ENCODE measurements at regions not wholly inside any gene's neighbourhood (a gene's known extent, or its start where the extent isn't known, plus 50 kb on each side); places are given as distances from the start of the nearest gene placed in this dataset.
A peak's percentile ranks its signal among the peaks of the same experiment; 100 is the strongest.
"Not testable (repeated sequence)": the region's sequence is repeated elsewhere in the genome, so short reads cannot be mapped to it uniquely, and the experiment has no call there.

DNA sequence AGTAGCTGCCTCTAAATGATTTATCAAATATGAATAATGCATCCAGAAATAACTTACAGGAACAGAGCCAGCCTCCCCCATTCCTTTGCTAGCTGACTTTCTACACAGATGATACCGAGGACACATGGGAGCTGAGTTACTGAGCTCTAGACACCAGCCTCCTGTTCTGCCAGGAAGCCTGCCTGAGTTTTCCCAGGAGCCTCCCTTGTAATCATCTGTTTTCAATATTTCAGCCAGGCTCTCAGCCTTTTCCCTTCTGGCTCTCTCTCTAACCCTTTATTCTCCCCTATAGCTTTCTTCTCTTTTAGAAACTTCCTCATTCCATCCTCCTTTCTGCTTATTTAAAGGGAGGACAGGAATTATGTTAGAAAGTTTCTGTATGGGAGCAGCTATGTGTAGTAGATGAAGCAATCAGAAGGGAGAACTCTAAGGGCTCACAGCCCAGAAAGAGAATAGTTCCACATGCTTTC, 911.6 kb downstream of the TDRD15 start:
- ATAC-seq (no peak), DNase-seq (ENCODE audit: low spot score) (no peak)

DNA sequence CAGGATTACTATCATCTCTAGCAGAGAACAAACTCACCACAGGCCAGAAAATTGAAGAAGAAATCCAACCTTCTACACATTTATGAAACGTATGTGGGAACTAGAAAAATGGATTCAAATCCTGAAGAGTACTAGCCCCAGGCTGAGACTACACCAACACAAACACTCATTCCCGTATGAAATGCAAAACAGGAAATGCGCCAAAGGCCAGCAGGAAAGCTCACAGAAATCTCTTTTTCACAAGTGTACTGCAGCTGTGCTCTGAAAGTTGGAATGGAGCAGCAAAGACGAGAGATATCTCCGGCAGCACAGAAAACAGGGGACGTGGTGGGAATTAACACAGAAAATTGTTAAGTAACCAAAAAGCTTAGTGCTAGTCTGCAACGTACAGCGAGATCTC, 913.5 kb downstream of the TDRD15 start:
- no peak for DNase-seq (ENCODE audit: low spot score)
- ATAC-seq = no peak

- ATAC-seq (no peak), DNase-seq (ENCODE audit: low spot score) (no peak)
Observed at GRCh38 chr2:22043784-22044183, 920.0 kb downstream of the TDRD15 start.

- ATAC-seq (peak; percentile 99), DNase-seq (ENCODE audit: low spot score) (peak; percentile 53)
Observed at GRCh38 chr2:22055784-22056620, 932.2 kb downstream of the TDRD15 start.

- ATAC-seq (no peak), DNase-seq (ENCODE audit: low spot score) (no peak)
Observed at GRCh38 chr2:22056621-22057132, 932.9 kb downstream of the TDRD15 start.

DNA sequence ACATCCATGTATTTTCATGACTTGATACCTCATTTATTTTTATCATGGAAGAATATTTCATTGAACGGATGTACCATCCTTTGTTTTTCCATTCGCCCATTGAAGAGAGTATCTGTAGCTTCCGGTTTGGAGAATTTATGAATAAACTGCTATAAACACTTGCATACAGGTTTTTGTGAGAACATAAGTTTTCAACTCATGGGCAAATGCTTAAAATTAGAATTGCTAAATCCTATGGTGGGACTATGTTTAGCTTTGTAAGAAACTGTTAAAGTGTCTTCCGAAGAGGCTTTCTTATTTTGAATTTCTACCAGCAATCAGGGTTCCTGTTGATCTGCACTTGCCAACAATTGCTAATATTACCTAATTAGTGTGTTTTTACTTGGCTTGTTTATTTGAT, 938.9 kb downstream of the TDRD15 start:
- no peak for ATAC-seq

GRCh38 chr2:22076454-22076853, 952.7 kb downstream of the TDRD15 start:
- no peak for DNase-seq (ENCODE audit: low spot score)
- no peak for ATAC-seq

More for the DNA sequence above, 938.9 kb downstream of the TDRD15 start:
- no peak for DNase-seq (ENCODE audit: low spot score)

DNA sequence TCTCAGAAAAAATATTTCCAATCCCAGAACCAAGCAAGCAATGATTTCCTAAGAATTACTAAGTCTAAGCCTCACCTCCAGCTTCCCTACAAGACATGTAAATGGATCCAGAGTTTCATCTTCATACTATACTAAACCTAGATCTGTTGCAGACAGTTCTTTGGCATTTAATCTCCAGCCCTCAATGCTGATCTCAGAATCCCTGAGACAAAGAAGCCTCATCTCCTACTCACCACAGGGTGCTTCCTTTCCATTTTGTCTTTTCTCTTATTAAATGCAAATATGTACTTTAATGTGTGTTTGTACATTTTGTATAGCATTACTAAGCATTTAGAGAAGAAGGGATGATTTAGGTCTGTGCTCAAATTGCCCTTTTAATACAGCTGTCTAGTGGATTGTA, 954.9 kb downstream of the TDRD15 start:
- no peak for DNase-seq (ENCODE audit: low spot score)
- ATAC-seq = no peak

DNA sequence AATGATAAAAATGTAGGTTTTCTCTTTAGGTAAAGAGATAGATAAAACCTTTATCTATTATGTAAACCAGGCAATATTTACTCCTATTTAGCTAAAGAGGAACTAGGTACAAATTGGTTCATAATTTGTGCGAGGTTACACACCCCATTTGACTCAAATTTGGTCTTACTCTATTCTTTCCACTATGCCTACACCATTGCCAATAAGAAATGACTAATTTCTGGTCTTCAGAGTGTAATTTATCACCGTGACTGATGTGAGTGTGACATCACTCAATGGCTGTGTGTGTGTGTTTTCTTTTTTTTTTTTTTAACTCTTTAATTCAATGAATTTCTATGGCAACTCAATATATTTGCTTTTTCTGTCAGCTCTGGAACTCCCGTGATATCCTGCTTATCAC, 955.8 kb downstream of the TDRD15 start:
- no peak for ATAC-seq
- no peak for DNase-seq (ENCODE audit: low spot score)

GRCh38 chr2:22086726-22087125, 963.0 kb downstream of the TDRD15 start:
- no peak for ATAC-seq

GRCh38 chr2:22103617-22104016, 979.8 kb downstream of the TDRD15 start:
- DNase-seq (ENCODE audit: low spot score); ATAC-seq: not testable (repeated sequence)

More at GRCh38 chr2:22086726-22087125, 963.0 kb downstream of the TDRD15 start:
- no peak for DNase-seq (ENCODE audit: low spot score)

- ATAC-seq = no peak
- DNase-seq (ENCODE audit: low spot score) = no peak
Observed at GRCh38 chr2:22110244-22110651, 986.5 kb downstream of the TDRD15 start.

GRCh38 chr2:22124003-22124402, 1000.2 kb downstream of the TDRD15 start:
- ATAC-seq = no peak
- no peak for DNase-seq (ENCODE audit: low spot score)

- no peak for DNase-seq (ENCODE audit: low spot score)
- no peak for ATAC-seq
Observed at GRCh38 chr2:22126106-22126505, 1002.3 kb downstream of the TDRD15 start.

- ATAC-seq = no peak
- no peak for DNase-seq (ENCODE audit: low spot score)
Observed at GRCh38 chr2:22126978-22127377, 1003.2 kb downstream of the TDRD15 start.

DNA sequence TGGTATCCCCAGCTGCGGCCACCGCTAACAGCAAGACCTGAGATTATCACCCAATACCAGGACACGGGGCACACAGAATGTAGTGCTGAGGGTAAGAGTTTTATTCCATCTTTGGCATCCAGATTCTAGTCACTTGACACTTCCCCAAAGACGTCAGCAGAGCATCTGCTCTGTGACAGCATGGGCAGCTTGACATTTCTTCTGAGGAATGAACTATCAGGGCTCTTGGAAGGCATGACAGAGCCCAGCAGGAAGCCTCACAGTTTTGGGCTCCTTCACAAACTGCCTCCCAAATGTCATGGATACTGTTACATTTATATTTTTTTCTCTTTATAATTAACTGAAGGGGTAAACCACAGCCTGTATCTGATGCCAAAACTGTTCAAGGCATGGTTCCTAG, 1010.7 kb downstream of the TDRD15 start:
- no peak for DNase-seq (ENCODE audit: low spot score)

DNA sequence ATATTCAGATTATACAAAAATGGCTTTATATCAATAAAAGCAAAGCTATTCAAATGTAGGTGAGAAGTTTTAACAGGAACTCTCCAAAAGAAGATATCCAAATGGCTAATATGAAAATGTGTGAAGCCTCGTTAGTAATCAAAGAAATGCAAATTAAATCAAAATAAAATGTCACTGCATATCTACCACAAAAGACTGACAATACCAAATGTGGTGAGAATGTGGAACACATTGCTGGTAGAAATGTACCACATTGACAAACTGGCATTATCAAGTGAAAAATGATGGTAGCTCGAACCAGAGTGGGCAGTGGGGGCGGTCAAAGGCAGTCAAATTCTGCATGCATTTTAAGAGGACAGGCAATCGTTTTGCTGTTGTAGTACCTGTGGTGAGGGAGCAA, 1012.7 kb downstream of the TDRD15 start:
- ATAC-seq (no peak), DNase-seq (ENCODE audit: low spot score) (no peak)

More for the DNA sequence above, 1010.7 kb downstream of the TDRD15 start:
- ATAC-seq = no peak

DNA sequence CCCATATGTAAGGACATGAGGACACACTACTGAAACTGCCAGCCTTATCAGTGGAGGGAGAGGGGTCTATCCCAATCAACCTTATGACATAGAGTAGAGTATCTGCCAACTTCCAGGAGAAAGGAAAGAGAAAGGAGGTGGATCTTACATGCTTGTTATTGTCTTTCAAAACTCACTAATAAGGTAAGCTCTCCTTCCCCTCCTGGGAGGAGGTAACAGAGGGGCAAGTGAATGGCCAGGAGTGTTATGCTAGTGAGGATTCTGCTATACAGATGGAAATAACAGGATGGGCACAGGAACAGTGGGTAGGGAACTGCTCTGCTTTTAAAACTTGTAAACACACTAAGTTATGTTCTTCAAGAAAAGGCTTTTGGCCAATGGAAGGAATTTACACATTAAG, 1020.1 kb downstream of the TDRD15 start:
- DNase-seq (ENCODE audit: low spot score) (no peak), ATAC-seq (no peak)

DNA sequence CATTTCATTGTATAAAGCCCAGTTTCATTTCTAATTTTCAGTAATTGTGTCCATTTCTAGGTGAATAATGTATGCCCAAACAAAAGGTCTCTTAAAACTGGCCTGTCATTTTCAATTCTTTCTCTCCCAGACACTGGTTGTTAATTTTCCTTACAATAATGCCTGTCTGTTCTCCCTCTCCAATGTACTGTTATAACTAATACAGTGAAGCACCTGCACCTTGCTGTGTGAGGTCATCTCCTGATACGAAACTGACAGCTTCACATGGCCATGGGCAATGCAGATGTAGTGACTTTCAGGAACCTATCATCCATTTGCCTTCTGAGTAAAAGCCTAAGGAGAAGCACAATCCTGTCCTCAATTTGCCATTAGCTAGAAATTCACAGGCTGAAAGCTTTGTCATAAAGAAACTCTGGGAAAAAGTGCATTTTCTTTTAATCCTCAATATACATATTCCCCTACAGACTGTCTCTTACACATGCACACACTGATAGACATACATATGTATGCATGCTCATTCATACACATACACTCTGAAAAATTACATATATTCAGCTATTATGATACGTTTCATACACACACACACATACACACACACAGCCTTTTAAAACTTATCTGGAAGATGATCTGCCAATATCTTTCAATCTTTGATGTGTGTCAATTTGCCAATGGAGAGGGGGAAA, 1030.3 kb downstream of the TDRD15 start:
- DNase-seq (ENCODE audit: low spot score) = no peak
- no peak for ATAC-seq

GRCh38 chr2:22156661-22157060, 1032.9 kb downstream of the TDRD15 start:
- not testable (repeated sequence) for ATAC-seq; DNase-seq (ENCODE audit: low spot score)

- ATAC-seq = no peak
- no peak for DNase-seq (ENCODE audit: low spot score)
Observed at GRCh38 chr2:22167256-22167655, 1043.5 kb downstream of the TDRD15 start.

DNA sequence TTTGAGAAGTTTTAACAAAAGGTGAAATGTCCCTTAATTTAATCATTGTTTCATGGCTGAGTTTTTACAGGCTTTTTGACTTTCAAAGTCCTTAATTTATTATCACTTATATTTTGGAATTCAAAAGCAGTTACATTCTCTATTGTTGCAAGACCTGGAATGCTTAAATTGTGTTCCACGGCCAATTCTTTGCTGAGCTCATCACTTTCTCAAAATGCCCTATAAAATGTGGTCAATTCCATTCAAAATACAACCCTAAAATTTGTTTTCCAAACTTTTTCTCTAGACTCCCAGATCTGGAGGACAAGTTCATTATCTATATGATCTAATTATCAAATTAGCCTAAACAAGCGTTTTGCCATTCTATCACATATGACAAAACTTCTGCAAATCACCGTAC, 1051.2 kb downstream of the TDRD15 start:
- no peak for DNase-seq (ENCODE audit: low spot score)

More for the DNA sequence above, 1051.2 kb downstream of the TDRD15 start:
- no peak for ATAC-seq
